Upper lobe of right lung (tissue), 1 donor: ENCODE measurements at regions not wholly inside any gene's neighbourhood (a gene's known extent, or its start where the extent isn't known, plus 50 kb on each side); places are given as distances from the start of the nearest gene placed in this dataset.

Experiments
- ATAC-seq: fragments of 200-7000 bp; cut with Tn5 transposase; one replicate; pipeline ENCODE4 v1.9.1; 2020; ENCODE audit warnings: mild to moderate bottlenecking, moderate library complexity
- DNase-seq: peaks from one replicate; pipeline ENCODE4 v3.0.0-alpha.2; 2020
- H3K27ac ChIP-seq: fragments of 200-600 bp; one replicate; pipeline ENCODE4 v1.8.0; 2022
- H3K27me3 ChIP-seq: fragments of 200-600 bp; one replicate; pipeline ENCODE4 v1.8.0; 2022; ENCODE audit warnings: mild to moderate bottlenecking
- H3K36me3 ChIP-seq: fragments of 200-600 bp; one replicate; pipeline ENCODE4 v1.8.0; 2022
- H3K4me1 ChIP-seq: fragments of 200-600 bp; one replicate; pipeline ENCODE4 v1.8.0; 2022
- H3K4me3 ChIP-seq: fragments of 200-600 bp; one replicate; pipeline ENCODE4 v1.8.0; 2022; ENCODE audit warnings: mild to moderate bottlenecking
- H3K9me3 ChIP-seq: fragments of 200-600 bp; one replicate; pipeline ENCODE4 v1.8.0; 2022
- CTCF ChIP-seq: fragments of 200-600 bp; IDR thresholded peaks from one replicate; pipeline ENCODE4 v1.8.0; 2022; ENCODE audit warnings: antibody characterized with exemption
- intact Hi-C: fragments of 100-400 bp; cut with DNase I; formaldehyde crosslinking; loops from one replicate; pipeline ENCODE4 v1.11.0; 2022
- donor health status: DM: no; HTN: yes; CAD: no; lungs with severe emphysema.

- no peak for TF ChIP-seq CTCF
- Histone ChIP-seq H3K27me3 (no peaks in the 10 kb centered on the region), H3K36me3 (no peaks in the 10 kb centered on the region), H3K9me3 (no peaks in the 10 kb centered on the region), H3K4me1 (no peaks in the 10 kb centered on the region), H3K27ac (no peak overlapping the region), H3K4me3 (no peak overlapping the region)
- intact Hi-C loops, result no loop called here
- ATAC-seq (no peak), DNase-seq (no peak)
These were observed 336.9 kb downstream of the DRD1 start for GRCh38 chr5:175107028-175107588.

GRCh38 chr5:175104677-175105076 lies 339.3 kb downstream of the DRD1 start:
- H3K27me3 ChIP-seq, result peaks cover 3% of the 10 kb centered on the region
- intact Hi-C loops, result no loop called here
- H3K27ac ChIP-seq, result no peak overlapping the region
- H3K4me3 ChIP-seq, result no peak overlapping the region
- no peaks in the 10 kb centered on the region for H3K4me1 ChIP-seq
- no peak for ATAC-seq
- no peaks in the 10 kb centered on the region for H3K9me3 ChIP-seq
- no peak for TF ChIP-seq CTCF
- no peak for DNase-seq
- no peaks in the 10 kb centered on the region for H3K36me3 ChIP-seq

GRCh38 chr5:175103746-175104145 lies 340.2 kb downstream of the DRD1 start:
- Histone ChIP-seq H3K27ac (no peak overlapping the region), H3K9me3 (no peaks in the 10 kb centered on the region), H3K36me3 (no peaks in the 10 kb centered on the region), H3K27me3 (peaks cover 3% of the 10 kb centered on the region), H3K4me1 (no peaks in the 10 kb centered on the region), H3K4me3 (no peak overlapping the region)
- ATAC-seq, result no peak
- no peak for TF ChIP-seq CTCF
- DNase-seq, result no peak
- intact Hi-C loops, result no loop called here

GRCh38 chr5:175102717-175103116 lies 341.3 kb downstream of the DRD1 start:
- intact Hi-C loops, result no loop called here

GRCh38 chr5:175098301-175098700 lies 345.7 kb downstream of the DRD1 start:
- Histone ChIP-seq H3K27me3 (peaks cover 3% of the 10 kb centered on the region), H3K4me3 (no peak overlapping the region), H3K36me3 (no peaks in the 10 kb centered on the region), H3K9me3 (no peaks in the 10 kb centered on the region), H3K4me1 (no peaks in the 10 kb centered on the region), H3K27ac (no peak overlapping the region)
- no peak for TF ChIP-seq CTCF
- intact Hi-C loops, result no loop called here
- ATAC-seq (no peak), DNase-seq (no peak)

More at GRCh38 chr5:175102717-175103116, 341.3 kb downstream of the DRD1 start:
- Histone ChIP-seq H3K27me3 (peaks cover 3% of the 10 kb centered on the region), H3K4me3 (no peak overlapping the region), H3K36me3 (no peaks in the 10 kb centered on the region), H3K9me3 (no peaks in the 10 kb centered on the region), H3K4me1 (no peaks in the 10 kb centered on the region), H3K27ac (no peak overlapping the region)
- ATAC-seq, result no peak
- DNase-seq, result no peak
- no peak for TF ChIP-seq CTCF
